Neuronal stem cell (in vitro differentiated cells): ENCODE measurements at regions not wholly inside any gene's neighbourhood (a gene's known extent, or its start where the extent isn't known, plus 50 kb on each side); places are given as distances from the start of the nearest gene placed in this dataset. TPM values are rescaled to one million over a fixed set of nuclear protein-coding genes. Genes with fewer than 3 reads are reported as not detected.

Experiments
- small RNA-seq: library from polyadenylated mRNA; stranded (forward); fragments of <200 nt; extraction: miRNeasy Mini kit (QIAGEN cat#:217004); gene quantifications from one replicate; pipeline ENCODE3, GENCODE V24; 2013; ENCODE audit not compliant: insufficient read depth

Small RNAs in the stretch of these regions (small RNA-seq; reads per million reads assigned to genes)
- gene AC090897.1: not detected
